Sigmoid colon (tissue), 6 donors: ENCODE measurements at regions not wholly inside any gene's neighbourhood (a gene's known extent, or its start where the extent isn't known, plus 50 kb on each side); places are given as distances from the start of the nearest gene placed in this dataset.
A peak's percentile ranks its signal among the peaks of the same experiment; 100 is the strongest.

Source experiments
- DNase-seq: peaks from one replicate; pipeline ENCODE4 v3.0.0-alpha.2; 2019
- H3K27ac ChIP-seq, 4 donors: fragments of 200-600 bp; sonication (generic); one replicate each; pipeline ENCODE4 v1.5.1; 2016 to 2019; ENCODE audit warnings: mild to moderate bottlenecking in 1 of 4
- H3K27me3 ChIP-seq, 3 donors: fragments of 200-600 bp; sonication (generic); one replicate each; pipeline ENCODE4 v1.5.1; 2019; ENCODE audit warnings: mild to moderate bottlenecking in 1 of 3
- H3K36me3 ChIP-seq, 4 donors: fragments of 200-600 bp; sonication (generic); one replicate each; pipeline ENCODE4 v1.5.1; 2016 to 2019
- H3K4me1 ChIP-seq, 4 donors: fragments of 200-600 bp; sonication (generic); one replicate each; pipeline ENCODE4 v1.5.1; 2017 to 2019
- H3K4me3 ChIP-seq, 4 donors: fragments of 200-600 bp; sonication (generic); one replicate each; pipeline ENCODE4 v1.5.1; 2017 to 2019; ENCODE audit warnings: mild to moderate bottlenecking in 2 of 4, moderate library complexity in 1 of 4
- H3K9me3 ChIP-seq, 4 donors: fragments of 200-600 bp in 3 of 4; sonication (generic) in 3 of 4; one replicate each; pipeline versions ENCODE4 v1.5.1 to v1.6.1; 2013 to 2019
- CTCF ChIP-seq, 4 experiments: fragments of 450-650 bp in 3 of 4; fragments of 200-600 bp in 1 of 4; IDR thresholded peaks; one replicate each; pipeline ENCODE4 v1.5.1; 2016 to 2019; ENCODE audit warnings: antibody characterized with exemption in 4 of 4, mild to moderate bottlenecking in 3 of 4, moderate library complexity in 2 of 4
- EP300 ChIP-seq, 4 donors: sonication (generic); formaldehyde crosslinking; IDR thresholded peaks; one replicate each; pipeline ENCODE4 v1.6.1; 2017; ENCODE audit warnings: antibody characterized with exemption in 4 of 4
- POLR2A ChIP-seq, 2 donors: fragments of 450-650 bp; IDR thresholded peaks; one replicate each; pipeline ENCODE4 v1.6.1; 2016; ENCODE audit warnings: antibody characterized with exemption in 2 of 2, mild to moderate bottlenecking in 2 of 2, moderate library complexity in 2 of 2
- POLR2AphosphoS5 ChIP-seq, 4 donors: sonication (generic); formaldehyde crosslinking; IDR thresholded peaks; one replicate each; pipeline ENCODE4 v1.6.1; 2017; ENCODE audit warnings: antibody characterized with exemption in 4 of 4
- WGBS, 2 donors: extraction: QIAGEN DNeasy Blood & Tissue Kit; methylation state at CpG; one replicate each; pipeline ENCODE4 v1.1.7; 2013; 5-methylcytosine and 5-hydroxymethylcytosine counted together
- intact Hi-C: fragments of 100-400 bp; cut with DNase I; formaldehyde crosslinking; loops from one replicate; pipeline ENCODE4 v1.15.1; 2023
- donor health status: healthy with polysubstance abuse.
- donor health status: healthy.

GRCh38 chr2:67295406-67295805 lies 101.7 kb upstream of the ETAA1 start:
- Histone ChIP-seq H3K27me3 (no peaks in the 10 kb centered on the region), H3K4me3 (no peak overlapping the region), H3K27ac (peak overlapping the region in 3 of 4 donors; percentile 1 to 16 (median 10)), H3K4me1 (peaks cover 0 to 12% (median 5%) of the 10 kb centered on the region in 4 donors), H3K36me3 (no peaks in the 10 kb centered on the region), H3K9me3 (no peaks in the 10 kb centered on the region)
- intact Hi-C loops = no loop called here
- DNase-seq = no peak
- TF ChIP-seq CTCF (IDR thresholded peaks at IDR 0.05) (no peak), EP300 (IDR thresholded peaks at IDR 0.05) (no peak), POLR2AphosphoS5 (IDR thresholded peaks at IDR 0.05) (no peak), POLR2A (IDR thresholded peaks at IDR 0.05) (no peak)
- 42 to 54% methylated on average over 2 of the region's 2 CpGs for WGBS, 2 donors

GRCh38 chr2:67295851-67296250 lies 101.3 kb upstream of the ETAA1 start:
- intact Hi-C loops = no loop called here
- TF ChIP-seq POLR2AphosphoS5 (IDR thresholded peaks at IDR 0.05) (no peak), CTCF (IDR thresholded peaks at IDR 0.05) (no peak), POLR2A (IDR thresholded peaks at IDR 0.05) (no peak), EP300 (IDR thresholded peaks at IDR 0.05) (no peak)
- peak overlapping the region in 1 of 4 donors; percentile 16 for H3K27ac ChIP-seq
- no peak for DNase-seq
- H3K4me1 ChIP-seq = peaks cover 0 to 12% (median 5%) of the 10 kb centered on the region in 4 donors
- 61 to 72% methylated on average over 4 of the region's 4 CpGs for whole genome bisulfite sequencing, 2 donors
- no peaks in the 10 kb centered on the region for H3K36me3 ChIP-seq
- H3K9me3 ChIP-seq = no peaks in the 10 kb centered on the region
- no peaks in the 10 kb centered on the region for H3K27me3 ChIP-seq
- no peak overlapping the region for H3K4me3 ChIP-seq

GRCh38 chr2:67304300-67304890 lies 92.7 kb upstream of the ETAA1 start:
- TF ChIP-seq POLR2AphosphoS5 (IDR thresholded peaks at IDR 0.05) = no peak
- TF ChIP-seq POLR2A (IDR thresholded peaks at IDR 0.05) = no peak
- TF ChIP-seq EP300 (IDR thresholded peaks at IDR 0.05) = no peak
- TF ChIP-seq CTCF (IDR thresholded peaks at IDR 0.05) = no peak
- WGBS, 2 donors = 64 to 75% methylated on average over 6 of the region's 6 CpGs

GRCh38 chr2:67309281-67309680 lies 87.9 kb upstream of the ETAA1 start:
- DNase-seq = no peak
- no peaks in the 10 kb centered on the region for H3K9me3 ChIP-seq
- H3K4me1 ChIP-seq = peaks cover 0 to 14% (median 9%) of the 10 kb centered on the region in 4 donors
- H3K27me3 ChIP-seq = no peaks in the 10 kb centered on the region
- no peak for TF ChIP-seq EP300 (IDR thresholded peaks at IDR 0.05)
- TF ChIP-seq POLR2AphosphoS5 (IDR thresholded peaks at IDR 0.05) = no peak
- TF ChIP-seq POLR2A (IDR thresholded peaks at IDR 0.05) = no peak
- 85 to 89% methylated on average over 1 of the region's 1 CpG for WGBS, 2 donors
- no peak overlapping the region for H3K27ac ChIP-seq
- intact Hi-C loops = no loop called here
- no peak overlapping the region for H3K4me3 ChIP-seq
- H3K36me3 ChIP-seq = no peaks in the 10 kb centered on the region

More at GRCh38 chr2:67304300-67304890, 92.7 kb upstream of the ETAA1 start:
- H3K27ac ChIP-seq = no peak overlapping the region
- H3K36me3 ChIP-seq = no peaks in the 10 kb centered on the region
- intact Hi-C loops = no loop called here
- H3K9me3 ChIP-seq = no peaks in the 10 kb centered on the region
- H3K27me3 ChIP-seq = no peaks in the 10 kb centered on the region
- no peak overlapping the region for H3K4me3 ChIP-seq
- H3K4me1 ChIP-seq = peaks cover 0 to 4% (median 0%) of the 10 kb centered on the region in 4 donors
- DNase-seq = no peak

GRCh38 chr2:67311536-67311935 lies 85.6 kb upstream of the ETAA1 start:
- no peaks in the 10 kb centered on the region for H3K27me3 ChIP-seq
- H3K27ac ChIP-seq = no peak overlapping the region
- intact Hi-C loops = no loop called here
- H3K4me1 ChIP-seq = peaks cover 0 to 17% (median 9%) of the 10 kb centered on the region in 4 donors
- TF ChIP-seq CTCF (IDR thresholded peaks at IDR 0.05) (no peak), POLR2A (IDR thresholded peaks at IDR 0.05) (no peak), POLR2AphosphoS5 (IDR thresholded peaks at IDR 0.05) (no peak), EP300 (IDR thresholded peaks at IDR 0.05) (no peak)
- H3K9me3 ChIP-seq = no peaks in the 10 kb centered on the region
- no peak for DNase-seq
- no peaks in the 10 kb centered on the region for H3K36me3 ChIP-seq
- 12 to 52% methylated on average over 2 of the region's 2 CpGs for WGBS, 2 donors
- no peak overlapping the region for H3K4me3 ChIP-seq
